PC-9 (cell line): ENCODE measurements at regions not wholly inside any gene's neighbourhood (a gene's known extent, or its start where the extent isn't known, plus 50 kb on each side); places are given as distances from the start of the nearest gene placed in this dataset.

Experiments used
- EZH2 ChIP-seq: fragments of 200-600 bp; sonication (generic); IDR thresholded peaks from 2 replicates; pipeline ENCODE4 v1.8.0; 2017; ENCODE audit warnings: antibody characterized with exemption, low read depth
- TF ChIP-seq, protein P1 (sequence below): fragments of 200-600 bp; sonication (generic); conservative IDR thresholded peaks from 2 replicates; pipeline ENCODE4 v1.6.1; 2017; ENCODE audit warnings: mixed run types, antibody characterized with exemption, mild to moderate bottlenecking, moderate library complexity

DNA sequence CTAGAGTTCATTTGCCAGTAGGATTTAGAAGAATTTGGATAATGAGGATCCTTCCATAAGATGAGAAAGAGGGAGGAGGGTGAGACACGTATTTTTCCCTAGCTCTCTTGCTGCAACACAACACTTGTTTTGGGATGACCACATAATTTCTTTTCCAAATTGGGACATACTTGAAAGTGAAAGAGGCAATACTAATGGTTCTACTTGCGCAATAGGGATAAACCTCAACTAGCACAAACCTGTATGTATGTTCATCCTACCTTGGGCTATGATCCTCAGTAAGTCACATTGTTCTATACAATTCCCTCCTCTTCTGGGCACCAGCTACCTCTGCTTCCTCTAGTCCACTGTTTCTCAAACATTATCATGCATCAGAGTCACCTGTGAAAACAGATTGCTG lies 1208.8 kb upstream of the LRRTM1 start:
- TF ChIP-seq, protein P1, sequence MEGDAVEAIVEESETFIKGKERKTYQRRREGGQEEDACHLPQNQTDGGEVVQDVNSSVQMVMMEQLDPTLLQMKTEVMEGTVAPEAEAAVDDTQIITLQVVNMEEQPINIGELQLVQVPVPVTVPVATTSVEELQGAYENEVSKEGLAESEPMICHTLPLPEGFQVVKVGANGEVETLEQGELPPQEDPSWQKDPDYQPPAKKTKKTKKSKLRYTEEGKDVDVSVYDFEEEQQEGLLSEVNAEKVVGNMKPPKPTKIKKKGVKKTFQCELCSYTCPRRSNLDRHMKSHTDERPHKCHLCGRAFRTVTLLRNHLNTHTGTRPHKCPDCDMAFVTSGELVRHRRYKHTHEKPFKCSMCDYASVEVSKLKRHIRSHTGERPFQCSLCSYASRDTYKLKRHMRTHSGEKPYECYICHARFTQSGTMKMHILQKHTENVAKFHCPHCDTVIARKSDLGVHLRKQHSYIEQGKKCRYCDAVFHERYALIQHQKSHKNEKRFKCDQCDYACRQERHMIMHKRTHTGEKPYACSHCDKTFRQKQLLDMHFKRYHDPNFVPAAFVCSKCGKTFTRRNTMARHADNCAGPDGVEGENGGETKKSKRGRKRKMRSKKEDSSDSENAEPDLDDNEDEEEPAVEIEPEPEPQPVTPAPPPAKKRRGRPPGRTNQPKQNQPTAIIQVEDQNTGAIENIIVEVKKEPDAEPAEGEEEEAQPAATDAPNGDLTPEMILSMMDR, result no peak
- TF ChIP-seq EZH2, result no peak
